Ovary (tissue), 7 donors: ENCODE measurements at regions not wholly inside any gene's neighbourhood (a gene's known extent, or its start where the extent isn't known, plus 50 kb on each side); places are given as distances from the start of the nearest gene placed in this dataset.

ENCODE experiments used
- DNase-seq, 5 donors: peaks; one replicate each; pipeline ENCODE4 v3.0.0-alpha.2; 2019 to 2020
- H3K27ac ChIP-seq, 2 donors: fragments of 200-600 bp; one replicate each; pipeline versions ENCODE4 v1.5.1 to v1.8.0; 2019 to 2022
- H3K27me3 ChIP-seq: fragments of 200-600 bp; one replicate; pipeline ENCODE4 v1.8.0; 2022
- H3K36me3 ChIP-seq: fragments of 200-600 bp; sonication (generic); one replicate; pipeline ENCODE4 v1.5.1; 2019
- H3K4me1 ChIP-seq: one replicate; pipeline ENCODE4 v1.8.1; 2013; ENCODE audit warnings: mild to moderate bottlenecking, moderate library complexity; ENCODE audit not compliant: insufficient read depth
- H3K4me3 ChIP-seq: fragments of 200-600 bp; sonication (generic); one replicate; pipeline ENCODE4 v1.5.1; 2017
- H3K9me3 ChIP-seq, 2 donors: fragments of 200-600 bp in 1 of 2; sonication (generic) in 1 of 2; one replicate each; pipeline versions ENCODE4 v1.5.1 to v1.8.1; 2013 to 2019; ENCODE audit warnings: mild to moderate bottlenecking in 1 of 2, moderate library complexity in 1 of 2
- CTCF ChIP-seq, 3 donors: fragments of 450-650 bp in 2 of 3; fragments of 200-600 bp in 1 of 3; IDR thresholded peaks; one replicate each; pipeline versions ENCODE4 v1.5.1 to v1.8.0; 2016 to 2022; ENCODE audit warnings: antibody characterized with exemption in 3 of 3, mild to moderate bottlenecking in 1 of 3
- EP300 ChIP-seq: sonication (generic); formaldehyde crosslinking; IDR thresholded peaks from one replicate; pipeline ENCODE4 v1.6.1; 2017; ENCODE audit warnings: antibody characterized with exemption
- POLR2A ChIP-seq: fragments of 450-650 bp; IDR thresholded peaks from one replicate; pipeline ENCODE4 v1.6.1; 2017; ENCODE audit warnings: antibody characterized with exemption, mild to moderate bottlenecking, moderate library complexity
- WGBS, 3 donors: extraction: QIAGEN DNeasy Blood & Tissue Kit in 1 of 3; methylation state at CpG; one replicate each; pipeline versions ENCODE4 v1.1.5 to v1.1.7; 2013 to 2017; 5-methylcytosine and 5-hydroxymethylcytosine counted together
- intact Hi-C, 4 donors: fragments of 100-400 bp; cut with DNase I; formaldehyde crosslinking; loops; one replicate each; pipeline versions ENCODE4 v1.11.0 to v1.15.1; 2022 to 2023
- donor health status: DM: no; HTN: no; CAD: no; lungs with moderate emphysema.
- donor health status: DM: no; HTN: no; CAD: no.
- donor health status: Bipolar disorder and iron deficiency.
- donor health status: DM: no; HTN: no; CAD: no.
- donor health status: DM: yes; HTN: yes; CAD: no.

GRCh38 chr4:180682776-180683175 is 1560.4 kb upstream of the TENM3 start:
- TF ChIP-seq EP300 (no peak), CTCF (IDR thresholded peaks at IDR 0.05) (no peak), POLR2A (no peak)
- 30 to 49% (median 47%) methylated on average over 2 of the region's 2 CpGs for WGBS, 3 donors
- no peak overlapping the region for H3K27ac ChIP-seq
- no peaks in the 10 kb centered on the region for H3K36me3 ChIP-seq
- no peak overlapping the region for H3K4me3 ChIP-seq
- H3K9me3 ChIP-seq = no peaks in the 10 kb centered on the region
- no peaks in the 10 kb centered on the region for H3K27me3 ChIP-seq
- no peak for DNase-seq
- intact Hi-C loops = no loop called here
- H3K4me1 ChIP-seq = no peaks in the 10 kb centered on the region

- no peaks in the 10 kb centered on the region for H3K27me3 ChIP-seq
- intact Hi-C loops = no loop called here
- H3K4me1 ChIP-seq = no peaks in the 10 kb centered on the region
- no peak overlapping the region for H3K27ac ChIP-seq
- TF ChIP-seq CTCF (IDR thresholded peaks at IDR 0.05) = no peak
- TF ChIP-seq POLR2A = no peak
- no peak for TF ChIP-seq EP300
- 78 to 87% (median 80%) methylated on average over 5 of the region's 5 CpGs for WGBS, 3 donors
- H3K4me3 ChIP-seq = no peak overlapping the region
- no peaks in the 10 kb centered on the region for H3K36me3 ChIP-seq
- no peaks in the 10 kb centered on the region for H3K9me3 ChIP-seq
- DNase-seq = no peak
Observed at GRCh38 chr4:180683186-180683585, 1560.0 kb upstream of the TENM3 start.

GRCh38 chr4:180688480-180688879 is 1554.7 kb upstream of the TENM3 start:
- no peaks in the 10 kb centered on the region for H3K27me3 ChIP-seq
- DNase-seq = no peak
- H3K27ac ChIP-seq = no peak overlapping the region
- H3K9me3 ChIP-seq = no peaks in the 10 kb centered on the region
- intact Hi-C loops = no loop called here
- no peak overlapping the region for H3K4me3 ChIP-seq
- no peaks in the 10 kb centered on the region for H3K36me3 ChIP-seq
- WGBS, 3 donors = 87 to 95% (median 89%) methylated on average over 2 of the region's 2 CpGs
- TF ChIP-seq CTCF (IDR thresholded peaks at IDR 0.05) (no peak), POLR2A (no peak), EP300 (no peak)
- no peaks in the 10 kb centered on the region for H3K4me1 ChIP-seq

GRCh38 chr4:180694875-180695274 is 1548.3 kb upstream of the TENM3 start:
- Histone ChIP-seq H3K27me3 (no peaks in the 10 kb centered on the region), H3K36me3 (no peaks in the 10 kb centered on the region), H3K9me3 (no peaks in the 10 kb centered on the region), H3K4me3 (no peak overlapping the region), H3K27ac (no peak overlapping the region), H3K4me1 (no peaks in the 10 kb centered on the region)
- intact Hi-C loops = no loop called here
- 66 to 71% (median 67%) methylated on average over 1 of the region's 1 CpG for WGBS, 3 donors
- DNase-seq = no peak
- TF ChIP-seq EP300 = no peak
- no peak for TF ChIP-seq POLR2A
- TF ChIP-seq CTCF (IDR thresholded peaks at IDR 0.05) = no peak

GRCh38 chr4:180695851-180696250 is 1547.4 kb upstream of the TENM3 start:
- no peak overlapping the region for H3K27ac ChIP-seq
- no peaks in the 10 kb centered on the region for H3K4me1 ChIP-seq
- TF ChIP-seq EP300 (no peak), CTCF (IDR thresholded peaks at IDR 0.05) (no peak), POLR2A (no peak)
- intact Hi-C loops = no loop called here
- no peaks in the 10 kb centered on the region for H3K27me3 ChIP-seq
- H3K4me3 ChIP-seq = no peak overlapping the region
- no peak for DNase-seq
- no peaks in the 10 kb centered on the region for H3K9me3 ChIP-seq
- 12 to 23% (median 17%) methylated on average over 1 of the region's 1 CpG for WGBS, 3 donors
- H3K36me3 ChIP-seq = no peaks in the 10 kb centered on the region
